RWPE2 (cell line): ENCODE measurements at regions not wholly inside any gene's neighbourhood (a gene's known extent, or its start where the extent isn't known, plus 50 kb on each side); places are given as distances from the start of the nearest gene placed in this dataset.
"Not testable (repeated sequence)": the region's sequence is repeated elsewhere in the genome, so short reads cannot be mapped to it uniquely, and the experiment has no call there.

Source experiments
- ATAC-seq: fragments of 200-7000 bp; cut with Tn5 transposase; 3 replicates; pipeline ENCODE4 v1.9.1; 2021; ENCODE audit warnings: low read depth
- DNase-seq: peaks from one replicate; pipeline ENCODE4 v3.0.0-alpha.2; 2020; ENCODE audit warnings: low spot score
- H3K27ac ChIP-seq: fragments of 450-650 bp; 2 replicates; pipeline ENCODE4 v1.5.1; 2017; ENCODE audit warnings: mild to moderate bottlenecking; ENCODE audit not compliant: poor library complexity, severe bottlenecking
- H3K27me3 ChIP-seq: fragments of 250-450 bp; sonication (Bioruptor Pico); 2 replicates; pipeline ENCODE4 v1.5.1; 2021; ENCODE audit warnings: mild to moderate bottlenecking, moderate library complexity; ENCODE audit not compliant: insufficient read depth, poor library complexity, severe bottlenecking
- H3K36me3 ChIP-seq: fragments of 250-450 bp; sonication (Bioruptor Pico); 2 replicates; pipeline ENCODE4 v1.5.1; 2020; ENCODE audit warnings: low read depth, mild to moderate bottlenecking, moderate library complexity
- H3K4me1 ChIP-seq: fragments of 250-450 bp; sonication (Bioruptor Pico); 2 replicates; pipeline ENCODE4 v1.5.1; 2021; ENCODE audit warnings: mild to moderate bottlenecking, moderate library complexity; ENCODE audit not compliant: insufficient read depth, poor library complexity, severe bottlenecking
- H3K4me3 ChIP-seq: fragments of 250-450 bp; sonication (Bioruptor Pico); 2 replicates; pipeline ENCODE4 v1.5.1; 2021; ENCODE audit warnings: mild to moderate bottlenecking, moderate library complexity; ENCODE audit not compliant: severe bottlenecking
- H3K9me3 ChIP-seq: fragments of 250-450 bp; sonication (Bioruptor Pico); 2 replicates; pipeline ENCODE4 v1.5.1; 2021; ENCODE audit warnings: mild to moderate bottlenecking, moderate library complexity; ENCODE audit not compliant: severe bottlenecking
- TF ChIP-seq, protein P1 (sequence below): fragments of 450-650 bp; IDR thresholded peaks from one replicate; pipeline ENCODE4 v1.5.1; 2017; ENCODE audit warnings: mild to moderate bottlenecking, moderate library complexity; ENCODE audit not compliant: poor library complexity, severe bottlenecking

DNA sequence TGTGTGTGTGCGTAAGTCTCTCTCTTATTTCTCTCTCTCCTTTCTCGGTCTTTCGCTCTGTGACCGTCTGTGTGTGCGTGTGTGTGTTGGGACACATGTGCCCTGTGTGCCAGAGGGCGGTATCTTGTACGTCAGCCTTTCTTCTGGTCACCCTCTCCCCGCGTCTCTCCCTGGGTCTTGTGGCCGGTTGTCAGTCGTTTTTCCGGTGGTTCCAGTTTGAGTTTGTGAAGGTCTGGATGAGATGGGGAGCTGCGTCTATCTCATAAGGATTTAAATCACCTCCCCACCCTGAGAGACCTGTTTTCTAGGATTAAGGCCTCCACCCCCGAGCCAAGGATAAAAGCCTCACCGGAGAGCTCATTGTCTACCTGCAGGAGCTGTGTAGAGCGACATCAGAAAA lies 295.5 kb upstream of the ZNF337 start:
- TF ChIP-seq, protein P1, sequence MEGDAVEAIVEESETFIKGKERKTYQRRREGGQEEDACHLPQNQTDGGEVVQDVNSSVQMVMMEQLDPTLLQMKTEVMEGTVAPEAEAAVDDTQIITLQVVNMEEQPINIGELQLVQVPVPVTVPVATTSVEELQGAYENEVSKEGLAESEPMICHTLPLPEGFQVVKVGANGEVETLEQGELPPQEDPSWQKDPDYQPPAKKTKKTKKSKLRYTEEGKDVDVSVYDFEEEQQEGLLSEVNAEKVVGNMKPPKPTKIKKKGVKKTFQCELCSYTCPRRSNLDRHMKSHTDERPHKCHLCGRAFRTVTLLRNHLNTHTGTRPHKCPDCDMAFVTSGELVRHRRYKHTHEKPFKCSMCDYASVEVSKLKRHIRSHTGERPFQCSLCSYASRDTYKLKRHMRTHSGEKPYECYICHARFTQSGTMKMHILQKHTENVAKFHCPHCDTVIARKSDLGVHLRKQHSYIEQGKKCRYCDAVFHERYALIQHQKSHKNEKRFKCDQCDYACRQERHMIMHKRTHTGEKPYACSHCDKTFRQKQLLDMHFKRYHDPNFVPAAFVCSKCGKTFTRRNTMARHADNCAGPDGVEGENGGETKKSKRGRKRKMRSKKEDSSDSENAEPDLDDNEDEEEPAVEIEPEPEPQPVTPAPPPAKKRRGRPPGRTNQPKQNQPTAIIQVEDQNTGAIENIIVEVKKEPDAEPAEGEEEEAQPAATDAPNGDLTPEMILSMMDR = no peak
- H3K4me3 ChIP-seq = no peak overlapping the region
- no peak overlapping the region for H3K27ac ChIP-seq
- H3K4me1 ChIP-seq = no peaks in the 10 kb centered on the region
- ATAC-seq = no peak
- H3K9me3 ChIP-seq = no peaks in the 10 kb centered on the region
- H3K36me3 ChIP-seq = no peaks in the 10 kb centered on the region
- H3K27me3 ChIP-seq = no peaks in the 10 kb centered on the region
- DNase-seq = no peak

GRCh38 chr20:25991756-25992130 lies 295.1 kb upstream of the ZNF337 start:
- Histone ChIP-seq H3K4me1 (no peaks in the 10 kb centered on the region), H3K27me3 (no peaks in the 10 kb centered on the region), H3K36me3 (no peaks in the 10 kb centered on the region), H3K4me3 (no peak overlapping the region), H3K27ac (no peak overlapping the region), H3K9me3 (no peaks in the 10 kb centered on the region)
- TF ChIP-seq, protein P1 = no peak
- ATAC-seq = no peak
- DNase-seq = no peak

- TF ChIP-seq, protein P1 = no peak
- Histone ChIP-seq H3K4me1 (no peaks in the 10 kb centered on the region), H3K27me3 (no peaks in the 10 kb centered on the region), H3K4me3 (no peak overlapping the region), H3K36me3 (no peaks in the 10 kb centered on the region), H3K27ac (no peak overlapping the region), H3K9me3 (no peaks in the 10 kb centered on the region)
- DNase-seq (no peak), ATAC-seq (no peak)
Measured at GRCh38 chr20:25991051-25991755, 294.6 kb upstream of the ZNF337 start.

- ATAC-seq = not testable (repeated sequence)
Measured at GRCh38 chr20:25989686-25990085, 293.0 kb upstream of the ZNF337 start.

DNA sequence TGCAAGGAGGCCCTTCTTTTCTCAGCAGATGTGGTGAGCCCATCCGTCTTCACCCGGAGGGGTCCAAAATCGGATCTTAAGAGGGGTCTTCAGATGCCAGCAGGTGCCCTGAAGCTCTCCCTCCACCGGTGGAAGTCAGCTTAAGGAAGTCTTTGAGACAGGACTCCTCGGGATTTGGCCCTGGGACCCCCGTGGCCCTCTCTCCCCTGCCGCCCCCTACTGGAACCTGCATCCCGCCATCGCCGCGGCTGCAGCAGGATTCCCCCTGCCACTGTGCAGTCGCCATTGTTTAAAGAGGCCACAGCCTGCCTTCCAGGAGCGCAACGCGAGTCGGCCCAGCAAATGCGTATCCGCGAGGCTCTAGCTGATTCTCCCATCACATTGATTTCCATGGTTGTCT lies 292.5 kb upstream of the ZNF337 start:
- ATAC-seq = no peak

More at GRCh38 chr20:25989686-25990085, 293.0 kb upstream of the ZNF337 start:
- H3K27me3 ChIP-seq, H3K9me3 ChIP-seq, H3K36me3 ChIP-seq, H3K4me3 ChIP-seq, DNase-seq, H3K27ac ChIP-seq, H3K4me1 ChIP-seq: not testable (repeated sequence)

DNA sequence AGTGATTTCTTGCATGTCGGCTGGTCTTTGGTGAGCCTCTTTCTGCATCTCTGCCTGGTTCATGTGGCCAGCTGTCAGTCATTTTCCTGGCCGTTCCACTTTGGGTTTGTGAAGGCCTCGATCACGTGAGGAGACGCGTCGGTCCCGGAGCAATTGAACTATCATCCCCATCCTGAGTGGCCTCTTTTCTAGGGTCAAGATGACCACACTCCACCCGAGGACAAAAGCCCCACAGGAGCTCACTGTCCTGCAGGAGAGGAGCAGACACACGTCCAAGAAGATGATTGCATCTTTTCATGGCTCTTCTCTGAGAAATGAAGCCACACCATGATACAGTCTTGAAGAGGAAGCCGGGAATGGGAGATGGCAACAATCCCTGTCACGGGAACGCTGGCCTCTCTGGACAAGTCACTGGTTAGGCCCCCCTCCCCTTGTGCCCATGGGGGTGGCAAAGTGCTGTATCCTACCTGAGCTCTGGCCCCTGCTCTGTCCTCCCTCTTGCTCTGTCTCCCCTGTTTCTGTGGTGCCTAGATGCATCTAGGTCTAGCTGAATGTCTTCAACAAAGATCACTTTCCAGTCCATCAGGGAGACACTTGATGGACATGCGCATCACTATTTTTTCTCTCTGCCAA lies 291.4 kb upstream of the ZNF337 start:
- H3K27ac ChIP-seq, DNase-seq, H3K9me3 ChIP-seq, ATAC-seq, H3K36me3 ChIP-seq, H3K4me1 ChIP-seq, H3K4me3 ChIP-seq, H3K27me3 ChIP-seq: not testable (repeated sequence)

More for the DNA sequence above, 292.5 kb upstream of the ZNF337 start:
- no peak overlapping the region for H3K4me3 ChIP-seq
- TF ChIP-seq, protein P1 = no peak
- no peak for DNase-seq
- H3K27me3 ChIP-seq = no peaks in the 10 kb centered on the region
- H3K27ac ChIP-seq = no peak overlapping the region
- H3K4me1 ChIP-seq = no peaks in the 10 kb centered on the region
- no peaks in the 10 kb centered on the region for H3K9me3 ChIP-seq
- H3K36me3 ChIP-seq = no peaks in the 10 kb centered on the region
